GM19467 (cell line): ENCODE measurements at regions not wholly inside any gene's neighbourhood (a gene's known extent, or its start where the extent isn't known, plus 50 kb on each side); places are given as distances from the start of the nearest gene placed in this dataset.
"Not testable (repeated sequence)": the region's sequence is repeated elsewhere in the genome, so short reads cannot be mapped to it uniquely, and the experiment has no call there.

Experiments
- ATAC-seq: cut with Tn5 transposase; IDR thresholded peaks from one replicate; pipeline ENCODE4 v1.9.1; 2021; ENCODE audit warnings: mild to moderate bottlenecking, moderate library complexity; ENCODE audit not compliant: unreplicated experiment

GRCh38 chr3:15851735-15852134 is 54.0 kb upstream of the ANKRD28 start:
- no peak for ATAC-seq

GRCh38 chr3:15858547-15859506 is 61.0 kb upstream of the ANKRD28 start:
- ATAC-seq: peak; percentile 66

- peak; percentile 79 for ATAC-seq
Measured at GRCh38 chr3:15859507-15860013, 61.8 kb upstream of the ANKRD28 start.

- peak; percentile 41 for ATAC-seq
Measured at GRCh38 chr3:15860014-15860934, 62.5 kb upstream of the ANKRD28 start.

GRCh38 chr3:15861163-15861562 is 63.4 kb upstream of the ANKRD28 start:
- ATAC-seq: no peak

GRCh38 chr3:15872807-15873206 is 75.0 kb upstream of the ANKRD28 start:
- no peak for ATAC-seq

GRCh38 chr3:15873415-15873814 is 75.6 kb upstream of the ANKRD28 start:
- ATAC-seq: no peak

GRCh38 chr3:15875016-15875689 is 77.4 kb upstream of the ANKRD28 start:
- ATAC-seq: no peak

GRCh38 chr3:15876669-15877068 is 78.9 kb upstream of the ANKRD28 start:
- ATAC-seq: no peak

GRCh38 chr3:15877813-15878212 is 80.0 kb upstream of the ANKRD28 start:
- no peak for ATAC-seq

GRCh38 chr3:15879787-15880186 is 82.0 kb upstream of the ANKRD28 start:
- ATAC-seq: not testable (repeated sequence)

GRCh38 chr3:15882577-15882976 is 84.8 kb upstream of the ANKRD28 start:
- no peak for ATAC-seq

GRCh38 chr3:15884132-15884531 is 86.4 kb upstream of the ANKRD28 start:
- no peak for ATAC-seq

GRCh38 chr3:15886521-15886920 is 88.7 kb upstream of the ANKRD28 start:
- no peak for ATAC-seq

GRCh38 chr3:15887261-15887660 is 89.5 kb upstream of the ANKRD28 start:
- ATAC-seq: no peak

- ATAC-seq: no peak
Measured at GRCh38 chr3:15889936-15890335, 92.2 kb upstream of the ANKRD28 start.

GRCh38 chr3:15892311-15893227 is 94.8 kb upstream of the ANKRD28 start:
- ATAC-seq: no peak

- no peak for ATAC-seq
Measured at GRCh38 chr3:15894382-15894781, 96.6 kb upstream of the ANKRD28 start.

GRCh38 chr3:15896500-15896899 is 98.7 kb upstream of the ANKRD28 start:
- no peak for ATAC-seq

GRCh38 chr3:15899388-15899787 is 101.6 kb upstream of the ANKRD28 start:
- no peak for ATAC-seq
